Fibroblast of the aortic adventitia (primary cell): ENCODE measurements at regions not wholly inside any gene's neighbourhood (a gene's known extent, or its start where the extent isn't known, plus 50 kb on each side); places are given as distances from the start of the nearest gene placed in this dataset.
"Not testable (repeated sequence)": the region's sequence is repeated elsewhere in the genome, so short reads cannot be mapped to it uniquely, and the experiment has no call there.

Experiments used
- DNase-seq: peaks from one replicate; pipeline ENCODE4 v3.0.0-alpha.2; 2010; ENCODE audit warnings: low read depth
- H3K4me3 ChIP-seq: 2 replicates; pipeline ENCODE4 v1.5.1; 2011; ENCODE audit warnings: low read depth, mild to moderate bottlenecking, control low read depth, low read length, moderate library complexity
- CTCF ChIP-seq: IDR thresholded peaks from 2 replicates; pipeline ENCODE4 v1.5.1; 2011; ENCODE audit warnings: mild to moderate bottlenecking, low read length, control low read depth, inconsistent platforms; ENCODE audit not compliant: insufficient read depth

GRCh38 chr20:5696011-5696559 lies 54.1 kb upstream of the SHLD1 start:
- H3K4me3 ChIP-seq: no peak overlapping the region
- peak; percentile 90 for DNase-seq
- TF ChIP-seq CTCF: no peak

- H3K4me3 ChIP-seq: no peak overlapping the region
- TF ChIP-seq CTCF: no peak
- no peak for DNase-seq
Measured at GRCh38 chr20:5691918-5692618, 58.1 kb upstream of the SHLD1 start.

- no peak for DNase-seq
- no peak overlapping the region for H3K4me3 ChIP-seq
- no peak for TF ChIP-seq CTCF
Measured at GRCh38 chr20:5689463-5689862, 60.7 kb upstream of the SHLD1 start.

- no peak for DNase-seq
- H3K4me3 ChIP-seq: no peak overlapping the region
- no peak for TF ChIP-seq CTCF
Measured at GRCh38 chr20:5688431-5688972, 61.7 kb upstream of the SHLD1 start.

GRCh38 chr20:5687884-5688283 lies 62.3 kb upstream of the SHLD1 start:
- TF ChIP-seq CTCF: no peak
- no peak for DNase-seq
- H3K4me3 ChIP-seq: no peak overlapping the region

GRCh38 chr20:5686384-5687105 lies 63.7 kb upstream of the SHLD1 start:
- no peak overlapping the region for H3K4me3 ChIP-seq
- no peak for TF ChIP-seq CTCF
- no peak for DNase-seq

- H3K4me3 ChIP-seq, DNase-seq: not testable (repeated sequence)
Measured at GRCh38 chr20:5682556-5682955, 67.6 kb upstream of the SHLD1 start.
